ENCODE measurements at regions not wholly inside any gene's neighbourhood (a gene's known extent, or its start where the extent isn't known, plus 50 kb on each side); places are given as distances from the start of the nearest gene placed in this dataset.

GRCh38 chr12:38983117-38983571, 77.8 kb upstream of the CPNE8 start:
- H3K4me3 ChIP-seq (ENCODE audit: extremely low read depth in 1 of 4, insufficient read depth in 2 of 4, low read depth in 3 of 4, low read length in 4 of 4): no peak overlapping the region
- H3K23me2 ChIP-seq (ENCODE audit: low read depth, low read length): no peaks in the 10 kb centered on the region
- H3K79me2 ChIP-seq (ENCODE audit: control insufficient read depth in 1 of 2, insufficient read depth in 2 of 2, low read length in 2 of 2): no peaks in the 10 kb centered on the region
- H3K79me1 ChIP-seq (ENCODE audit: low read depth, low read length): no peaks in the 10 kb centered on the region
- H2BK20ac ChIP-seq (ENCODE audit: low read length): no peak overlapping the region
- no peak overlapping the region for H4K8ac ChIP-seq (ENCODE audit: extremely low read depth, insufficient read depth, low read length)
- no peak overlapping the region for H2BK120ac ChIP-seq (replicated peaks; ENCODE audit: low read depth, low read length)
- no peak overlapping the region for H4K91ac ChIP-seq (replicated peaks; ENCODE audit: insufficient read length, low read length)
- no peak overlapping the region for H3K23ac ChIP-seq (ENCODE audit: insufficient read length)
- no peak overlapping the region for H3K4me2 ChIP-seq (ENCODE audit: insufficient read depth in 1 of 2, low read depth in 2 of 2, low read length in 2 of 2)
- CTCF ChIA-PET (ENCODE audit: partially characterized antibody): no interaction called here
- no peak overlapping the region for H3K18ac ChIP-seq (ENCODE audit: extremely low read depth, low read length)
- no peaks in the 10 kb centered on the region for H3K4me1 ChIP-seq (replicated peaks in 1 of 4; ENCODE audit: control insufficient read depth in 3 of 4, insufficient read depth in 4 of 4, low read length in 3 of 4)
- H4K20me1 ChIP-seq (replicated peaks in 1 of 2; ENCODE audit: control insufficient read depth in 1 of 2, insufficient read depth in 2 of 2, low read length in 2 of 2): no peaks in the 10 kb centered on the region
- no peak overlapping the region for H3K14ac ChIP-seq (ENCODE audit: insufficient read length)
- H2AK5ac ChIP-seq (ENCODE audit: low read depth, low read length): no peak overlapping the region
- no peaks in the 10 kb centered on the region for H3K27me3 ChIP-seq (replicated peaks in 1 of 4; ENCODE audit: control insufficient read depth in 3 of 4, extremely low read depth in 1 of 4, insufficient read depth in 3 of 4, low read length in 3 of 4)
- H3K9me3 ChIP-seq (ENCODE audit: insufficient read depth in 2 of 2, low read depth in 1 of 2, low read length in 1 of 2): peaks cover 3 to 6% of the 10 kb centered on the region in 2 experiments; a peak in 2 of 4 replicates
- DNase-seq (ENCODE audit: low read depth in 1 of 2, low spot score in 2 of 2): no peak
- no peak overlapping the region for H3K9ac ChIP-seq (replicated peaks in 1 of 4; ENCODE audit: extremely low read depth in 1 of 4, low read depth in 3 of 4, low read length in 3 of 4)
- POLR2A ChIA-PET (ENCODE audit: partially characterized antibody): no interaction called here
- no peak overlapping the region for H3K27ac ChIP-seq (ENCODE audit: low read depth, low read length)
- peak overlapping the region; percentile 62 for H2AFZ ChIP-seq (ENCODE audit: low read length)
- H2BK15ac ChIP-seq (ENCODE audit: low read length): no peak overlapping the region
- H2BK12ac ChIP-seq (ENCODE audit: low read depth, low read length): no peak overlapping the region
- no peak overlapping the region for H2BK5ac ChIP-seq (ENCODE audit: low read depth, low read length)
- H4K5ac ChIP-seq (ENCODE audit: insufficient read length, low read depth, low read length): no peak overlapping the region
- 88% methylated on average over 6 of the region's 6 CpGs; no CpG with 5 or more reads in 1 of the 2 experiments for WGBS, 2 experiments (ENCODE audit: extremely low coverage in 1 of 2, insufficient coverage in 1 of 2, insufficient read length in 1 of 2, insufficient replicate concordance in 2 of 2, low coverage in 1 of 2, low lambda C conversion rate in 2 of 2, missing lambda C conversion rate in 1 of 2)
- no peaks in the 10 kb centered on the region; a peak in 1 of 8 replicates for H3K36me3 ChIP-seq (ENCODE audit: control insufficient read depth in 2 of 4, insufficient read depth in 4 of 4, low read length in 3 of 4)
- no peak overlapping the region for H3K56ac ChIP-seq (replicated peaks; ENCODE audit: insufficient read length, low read depth, low read length)
- H3K4ac ChIP-seq (replicated peaks; ENCODE audit: insufficient read length, low read depth, low read length): no peak overlapping the region
- FAIRE-seq: no peak
- TF ChIP-seq SP2 (IDR thresholded peaks at IDR 0.05; ENCODE audit: low read length) (no peak), HDAC2 (IDR thresholded peaks at IDR 0.05; ENCODE audit: borderline replicate concordance in 1 of 2, low read depth in 2 of 2, low read length in 2 of 2) (no peak), CBX8 (IDR thresholded peaks at IDR 0.05; ENCODE audit: borderline replicate concordance, low read depth, low read length) (no peak)
